NCI-H2171 treated with DMSO at 0.1 percent for 48 hours (cell line): ENCODE measurements at regions not wholly inside any gene's neighbourhood (a gene's known extent, or its start where the extent isn't known, plus 50 kb on each side); places are given as distances from the start of the nearest gene placed in this dataset.
"Not testable (repeated sequence)": the region's sequence is repeated elsewhere in the genome, so short reads cannot be mapped to it uniquely, and the experiment has no call there.

ENCODE experiments used
- DNase-seq: peaks from one replicate; lab custom pipeline; 2025; lab: John Stamatoyannopoulos, UW

DNA sequence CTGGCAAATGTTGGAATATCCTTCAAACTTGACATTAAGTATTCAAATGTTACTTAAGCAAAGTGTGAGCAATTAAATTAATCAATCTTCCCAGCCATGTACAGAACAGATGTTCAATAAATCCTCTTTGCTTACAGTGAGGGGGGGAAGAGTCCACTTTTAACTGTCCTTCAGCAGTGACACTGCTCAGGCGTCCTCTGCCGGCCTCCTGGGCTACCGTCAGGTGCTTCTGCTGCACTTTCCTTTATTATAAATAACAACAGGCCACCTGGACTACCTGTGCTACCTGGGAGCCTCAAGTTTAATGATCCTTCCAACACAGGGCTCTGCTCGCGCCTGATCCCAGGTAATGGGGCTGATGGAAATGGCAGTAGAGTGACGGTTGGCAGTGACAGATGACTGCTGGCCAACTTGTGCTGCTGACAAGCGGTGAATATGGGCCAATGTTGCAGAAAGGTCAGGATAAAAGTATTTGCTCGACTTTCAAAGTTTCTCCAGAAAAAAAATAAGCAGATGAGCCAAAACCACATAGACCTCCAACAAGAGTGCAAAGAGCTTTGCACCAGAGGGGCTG is 460.0 kb upstream of the ZNF507 start:
- no peak for DNase-seq

DNA sequence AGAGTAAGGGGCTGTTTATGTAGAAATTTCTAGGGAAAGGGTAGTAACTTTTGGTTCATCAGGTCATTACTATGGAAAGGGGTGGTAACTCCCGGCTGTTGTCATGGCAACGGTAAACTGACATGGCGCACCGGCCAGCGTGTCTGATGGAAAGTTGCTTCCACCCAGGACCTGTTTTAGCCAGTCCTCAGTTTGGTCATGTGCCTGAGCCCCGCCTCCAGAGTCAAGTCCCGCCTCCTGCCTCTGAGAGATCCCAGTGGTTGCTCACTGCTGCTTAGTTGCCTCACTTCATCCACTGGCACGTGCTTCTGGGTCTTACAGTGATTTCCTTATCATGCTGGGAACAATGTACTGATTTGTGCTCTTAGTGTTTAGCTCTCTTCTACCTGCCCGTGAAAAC is 455.2 kb upstream of the ZNF507 start:
- DNase-seq, result no peak

DNA sequence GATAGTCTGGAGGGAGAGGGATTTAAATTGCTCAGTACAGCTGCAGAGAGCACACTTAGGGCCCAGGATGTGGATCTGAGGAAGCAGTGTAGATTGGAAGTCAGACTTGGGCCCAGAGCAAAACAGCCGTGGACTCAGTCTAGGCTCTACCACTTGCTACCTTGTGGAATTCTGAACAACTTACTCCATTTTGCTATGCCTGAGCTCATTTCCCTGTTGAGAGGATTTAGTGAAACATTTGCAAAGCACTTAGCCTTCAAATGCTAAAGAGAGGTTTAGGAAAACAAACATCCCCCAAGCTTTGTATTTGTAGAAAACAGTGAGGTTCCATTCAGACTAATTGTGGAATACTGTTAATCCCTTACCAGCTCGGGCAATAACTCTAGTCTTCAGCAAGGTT is 453.4 kb upstream of the ZNF507 start:
- no peak for DNase-seq

DNA sequence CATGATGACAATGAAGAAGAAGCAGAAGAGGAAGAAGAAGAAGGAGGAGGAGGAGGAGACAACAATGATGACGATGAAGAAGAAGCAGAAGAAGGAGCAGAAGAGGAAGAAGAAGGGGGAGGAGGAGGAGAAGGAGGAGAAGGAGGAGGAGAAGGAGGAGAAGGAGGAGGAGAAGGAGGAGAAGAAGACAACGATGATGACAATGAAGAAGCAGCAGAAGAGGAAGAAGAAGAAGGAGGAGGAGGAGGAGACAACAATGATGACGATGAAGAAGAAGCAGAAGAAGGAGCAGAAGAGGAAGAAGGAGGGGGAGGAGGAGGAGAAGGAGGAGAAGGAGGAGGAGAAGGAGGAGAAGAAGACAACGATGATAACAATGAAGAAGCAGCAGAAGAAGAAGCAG is 451.9 kb upstream of the ZNF507 start:
- DNase-seq, result not testable (repeated sequence)

GRCh38 chr19:31894451-31894850 is 451.0 kb upstream of the ZNF507 start:
- no peak for DNase-seq

DNA sequence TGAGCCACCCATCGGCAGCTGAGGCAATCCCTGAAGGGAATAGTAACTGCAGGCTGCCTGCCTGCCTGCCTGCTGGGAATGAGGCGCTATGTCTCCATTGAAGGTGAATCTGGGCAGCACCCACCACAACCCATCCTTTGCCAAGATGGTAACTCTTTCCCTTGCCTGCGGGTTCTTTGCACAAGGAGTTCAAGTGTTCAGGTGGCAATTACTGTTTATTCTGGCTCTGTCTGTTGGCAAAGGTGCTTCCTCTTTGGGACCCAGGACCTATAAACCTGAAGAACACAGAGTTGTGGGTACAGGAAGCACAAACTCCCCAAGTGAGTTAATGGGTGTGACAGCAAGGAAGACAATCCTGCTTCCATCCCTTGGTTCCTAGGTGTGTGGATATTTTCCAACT is 448.1 kb upstream of the ZNF507 start:
- no peak for DNase-seq

- no peak for DNase-seq
Observed at GRCh38 chr19:31900991-31901390, 444.4 kb upstream of the ZNF507 start.

DNA sequence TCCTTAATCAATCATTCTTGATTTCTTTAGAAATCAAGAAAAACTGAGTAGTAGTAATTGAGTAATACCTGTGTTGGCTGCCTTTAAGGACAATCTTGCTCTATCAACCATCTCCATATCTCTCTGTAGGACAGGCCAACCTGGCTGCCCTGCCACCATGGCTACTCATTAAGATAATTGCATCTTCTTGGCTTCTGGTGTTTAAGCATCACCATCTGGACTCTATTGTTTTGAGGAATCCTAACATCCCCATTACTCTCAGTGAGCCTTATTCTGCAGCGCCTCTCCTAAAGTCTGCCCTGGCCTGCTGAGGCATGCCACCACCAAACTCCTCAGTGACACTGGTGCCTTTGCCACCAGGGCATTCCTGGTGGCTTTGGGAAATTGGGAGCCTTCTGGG is 442.6 kb upstream of the ZNF507 start:
- DNase-seq, result no peak

- no peak for DNase-seq
Observed at GRCh38 chr19:31903979-31904378, 441.4 kb upstream of the ZNF507 start.

GRCh38 chr19:31906111-31906871 is 439.1 kb upstream of the ZNF507 start:
- no peak for DNase-seq

DNA sequence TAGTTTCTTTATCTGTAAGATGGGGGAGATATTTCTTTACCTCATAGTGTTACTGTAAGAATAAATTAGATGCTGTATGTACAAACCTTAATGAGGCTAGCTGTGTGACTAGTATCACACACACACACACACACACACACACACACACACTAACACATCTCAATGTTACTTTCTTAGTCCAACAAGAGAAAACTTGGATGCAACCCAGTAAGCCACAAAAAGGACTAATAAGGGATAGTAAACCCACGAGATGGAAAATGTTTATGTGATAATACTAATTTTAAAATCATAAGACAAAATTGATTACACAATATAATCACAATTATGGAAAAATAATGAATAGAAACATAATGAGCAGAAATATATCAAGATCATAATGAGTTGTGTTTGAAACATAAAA is 437.7 kb upstream of the ZNF507 start:
- no peak for DNase-seq

- no peak for DNase-seq
Observed at GRCh38 chr19:31908080-31908479, 437.3 kb upstream of the ZNF507 start.

GRCh38 chr19:31908496-31909225 is 436.7 kb upstream of the ZNF507 start:
- no peak for DNase-seq

GRCh38 chr19:31910224-31910623 is 435.2 kb upstream of the ZNF507 start:
- no peak for DNase-seq

GRCh38 chr19:31911577-31911976 is 433.8 kb upstream of the ZNF507 start:
- no peak for DNase-seq

DNA sequence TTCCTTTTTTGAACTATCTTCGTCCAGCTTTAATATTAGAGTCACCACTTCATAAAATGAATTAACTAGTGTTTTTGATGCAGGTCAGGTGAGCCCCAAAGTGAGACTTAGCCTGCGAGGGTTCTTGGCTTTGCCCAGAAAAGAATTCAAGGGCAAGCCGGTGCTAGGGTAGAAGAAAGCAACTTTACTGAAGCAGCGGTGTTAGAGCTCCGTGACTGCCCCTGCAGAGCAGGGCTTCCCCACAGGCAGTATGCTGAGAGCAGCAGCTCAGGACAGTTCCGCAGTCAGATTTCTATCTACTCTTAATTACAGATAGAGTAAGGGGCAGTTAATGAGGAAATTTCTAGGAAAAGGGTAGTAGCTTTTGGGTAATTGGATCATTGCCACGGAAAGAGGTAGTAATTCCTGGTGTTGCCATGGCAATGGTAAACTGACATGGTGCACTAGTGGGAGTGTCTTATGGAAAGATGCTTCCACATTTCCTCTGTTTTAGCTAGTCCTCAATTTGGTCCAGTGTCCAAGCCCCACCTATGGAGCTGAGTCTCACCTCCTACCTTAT is 432.2 kb upstream of the ZNF507 start:
- DNase-seq, result no peak

DNA sequence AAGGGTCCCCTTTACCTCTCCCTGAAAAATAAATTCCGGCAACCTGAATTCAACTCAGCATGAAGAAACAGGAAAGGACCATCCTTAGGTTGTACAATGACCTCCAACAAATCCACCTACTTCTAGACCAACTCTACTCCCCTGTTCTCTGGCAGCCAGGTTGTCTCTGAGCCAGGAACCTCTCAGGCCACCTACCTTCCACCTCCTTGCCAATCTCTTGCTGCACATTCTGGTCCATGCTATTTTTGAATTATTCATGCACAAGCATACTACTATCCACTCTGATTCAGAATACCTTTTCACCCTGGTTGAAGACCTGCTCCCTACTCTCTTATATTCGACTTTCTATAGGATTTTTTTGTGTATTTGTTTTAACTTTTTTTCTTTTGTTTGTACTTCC is 415.0 kb upstream of the ZNF507 start:
- DNase-seq, result no peak

- no peak for DNase-seq
Observed at GRCh38 chr19:31937983-31938382, 407.4 kb upstream of the ZNF507 start.

DNA sequence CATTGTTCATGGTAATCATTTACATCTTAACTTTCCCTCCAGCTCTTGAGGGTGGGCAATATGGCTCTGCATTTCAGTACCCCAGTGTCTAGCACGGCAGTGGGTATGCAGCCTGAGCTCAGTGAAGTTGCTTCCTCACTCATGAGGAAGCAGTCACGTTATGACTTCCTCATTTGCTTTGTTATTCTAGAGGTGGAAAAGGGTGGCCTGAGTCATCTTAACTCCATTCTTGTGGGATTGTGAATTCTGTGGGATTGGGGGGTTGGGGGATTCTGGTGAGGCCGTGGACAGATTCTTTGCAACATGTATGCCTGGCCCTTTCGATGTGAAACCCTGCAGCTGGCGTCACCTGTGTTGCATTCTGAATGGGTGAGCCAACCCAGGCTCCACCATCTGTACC is 406.7 kb upstream of the ZNF507 start:
- no peak for DNase-seq

- DNase-seq, result no peak
Observed at GRCh38 chr19:31940396-31940795, 405.0 kb upstream of the ZNF507 start.

DNA sequence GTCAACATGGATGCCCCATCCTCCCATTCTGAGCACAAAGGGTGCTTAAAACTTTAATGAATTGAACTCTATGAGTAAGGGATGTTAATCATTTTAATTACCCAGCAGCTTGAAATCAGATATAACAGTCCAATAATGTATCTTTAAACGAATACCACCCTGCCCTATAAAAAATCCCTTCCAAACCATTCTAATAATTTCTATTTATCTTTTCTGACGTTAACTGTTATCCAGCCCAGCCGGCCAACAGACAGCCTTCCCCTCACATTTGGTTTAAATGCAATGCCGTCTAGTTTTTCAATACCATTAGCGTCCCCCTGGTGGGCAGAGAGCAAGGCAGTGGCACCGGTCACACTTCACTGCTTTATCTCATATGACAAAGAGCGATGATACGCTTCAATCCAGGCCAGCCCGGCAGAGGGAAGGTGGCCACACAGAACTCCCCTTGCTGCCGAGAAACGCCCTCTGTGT is 402.2 kb upstream of the ZNF507 start:
- no peak for DNase-seq

DNA sequence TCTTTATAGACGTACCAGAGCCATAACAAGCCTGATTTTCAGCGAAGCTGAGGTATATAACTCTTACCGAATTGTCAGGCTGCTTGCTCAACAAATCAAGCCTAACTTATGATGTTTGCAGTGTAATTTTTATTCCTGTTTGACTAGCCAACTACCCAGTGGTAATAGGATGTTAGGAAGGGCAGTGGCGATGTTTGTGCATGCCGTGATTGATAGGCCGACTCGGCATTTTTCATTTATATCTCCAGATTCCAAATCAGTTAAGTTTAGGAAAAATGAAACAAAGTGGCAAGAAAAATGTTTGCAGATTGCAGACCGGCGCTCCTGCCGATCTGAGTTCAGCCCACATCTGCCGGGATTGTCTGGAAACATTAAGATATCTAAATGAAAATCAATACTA is 401.6 kb upstream of the ZNF507 start:
- no peak for DNase-seq

- no peak for DNase-seq
Observed at GRCh38 chr19:31944326-31944725, 401.1 kb upstream of the ZNF507 start.
